ENCODE measurements at regions not wholly inside any gene's neighbourhood (a gene's known extent, or its start where the extent isn't known, plus 50 kb on each side); places are given as distances from the start of the nearest gene placed in this dataset.

- TF ChIP-seq ZNF547 (CRISPR knock-in tag; IDR thresholded peaks at IDR 0.05) (no peak), KAT7 (CRISPR knock-in tag; IDR thresholded peaks at IDR 0.05; ENCODE audit: borderline replicate concordance) (no peak)
Observed at GRCh38 chr5:1686016-1686802, 113.4 kb downstream of the MRPL36 start (continued).

- Histone ChIP-seq H3K27ac (ENCODE audit: extremely low read length, insufficient read depth, low read length) (no peak overlapping the region), H3K36me3 (replicated peaks in 1 of 2; ENCODE audit: control insufficient read depth in 1 of 2, insufficient read depth in 2 of 2, low read length in 2 of 2) (no peaks in the 10 kb centered on the region), H3K4me3 (replicated peaks in 1 of 3; ENCODE audit: insufficient read depth in 1 of 3, low read depth in 2 of 3, low read length in 3 of 3) (no peak overlapping the region), H3K27me3 (ENCODE audit: control insufficient read depth in 1 of 2, insufficient read depth in 2 of 2, low read length in 2 of 2) (peaks cover 1 to 13% of the 10 kb centered on the region in 2 experiments; a peak in 4 of 5 replicates), H2AFZ (ENCODE audit: low read length) (no peak overlapping the region), H3K4me2 (ENCODE audit: low read depth, low read length) (no peak overlapping the region), H4K20me1 (ENCODE audit: insufficient read depth, low read length) (no peaks in the 10 kb centered on the region), H3K79me2 (ENCODE audit: insufficient read depth, low read length) (no peaks in the 10 kb centered on the region), H3K9me3 (ENCODE audit: low read length) (no peaks in the 10 kb centered on the region), H3K4me1 (ENCODE audit: insufficient read depth, low read length) (no peaks in the 10 kb centered on the region), H3K9ac (ENCODE audit: insufficient read depth, low read depth, low read length) (no peak overlapping the region)
- TF ChIP-seq SKI (IDR thresholded peaks at IDR 0.05; ENCODE audit: partially characterized antibody) (no peak), CREBL2 (CRISPR knock-in tag; IDR thresholded peaks at IDR 0.05; ENCODE audit: borderline replicate concordance) (no peak), ZNF766 (CRISPR knock-in tag; IDR thresholded peaks at IDR 0.05; ENCODE audit: borderline replicate concordance) (no peak), ZNF3 (CRISPR knock-in tag; IDR thresholded peaks at IDR 0.05) (no peak), HBP1 (CRISPR knock-in tag; IDR thresholded peaks at IDR 0.05; ENCODE audit: low read depth) (no peak), MTA3 (CRISPR knock-in tag; IDR thresholded peaks at IDR 0.05) (no peak), PTBP1 (IDR thresholded peaks at IDR 0.05; ENCODE audit: low read depth, low read length, poor library complexity, severe bottlenecking) (no peak), ZNF446 (CRISPR knock-in tag; IDR thresholded peaks at IDR 0.05) (no peak), SAFB2 (CRISPR knock-in tag; IDR thresholded peaks at IDR 0.05; ENCODE audit: borderline replicate concordance, low read depth) (no peak), ARHGAP35 (CRISPR knock-in tag; IDR thresholded peaks at IDR 0.05; ENCODE audit: borderline replicate concordance) (no peak), FOXK1 (CRISPR knock-in tag; IDR thresholded peaks at IDR 0.05; ENCODE audit: borderline replicate concordance, low read depth) (no peak), HMGXB4 (CRISPR knock-in tag; IDR thresholded peaks at IDR 0.05; ENCODE audit: borderline replicate concordance in 1 of 2, low read depth in 1 of 2) (no peak), ADNP (CRISPR knock-in tag; IDR thresholded peaks at IDR 0.05) (no peak), WIZ (CRISPR knock-in tag; IDR thresholded peaks at IDR 0.05) (no peak), ZNF589 (CRISPR knock-in tag; conservative IDR thresholded peaks at IDR 0.05) (no peak), ZEB1 (IDR thresholded peaks at IDR 0.05; ENCODE audit: insufficient replicate concordance, low read depth) (no peak)
- BruUV-seq (replicated peaks) = no TSS peak
- no peak for ATAC-seq
- ChIA-PET POLR2A (no interaction called here), CTCF (ENCODE audit: low intra/inter-chr PET ratio, low total read pairs) (no interaction called here)
- intact Hi-C loops (cut with micrococcal nuclease; ENCODE audit: unreplicated experiment) (no loop called here), in situ Hi-C loops (cut with HindIII; ENCODE audit: extremely low pct_ligation_motif_present, low pct_unique_long_range_greater_than_20kb) (no loop called here)
- FAIRE-seq = no peak
- 15% methylated on average over 7 of the region's 10 CpGs for WGBS (ENCODE audit: low lambda C conversion rate)
- DNase-seq (ENCODE audit: low spot score) = no peak
Observed at GRCh38 chr5:1685066-1685465, 114.6 kb downstream of the MRPL36 start.

All from HepG2 (cell line).